Uterus (tissue), 3 donors: ENCODE measurements at regions not wholly inside any gene's neighbourhood (a gene's known extent, or its start where the extent isn't known, plus 50 kb on each side); places are given as distances from the start of the nearest gene placed in this dataset.

Experiments used
- DNase-seq, 2 donors: peaks; one replicate each; pipeline ENCODE4 v3.0.0-alpha.2; 2019 to 2020
- H3K27ac ChIP-seq, 2 donors: fragments of 200-600 bp; sonication (generic); 1 replicate in 1 of 2; 2 replicates in 1 of 2; pipeline ENCODE4 v1.5.1; 2016 to 2018
- H3K27me3 ChIP-seq, 2 donors: fragments of 200-600 bp; sonication (generic); one replicate each; pipeline ENCODE4 v1.5.1; 2018 to 2019; ENCODE audit warnings: control low read depth in 1 of 2
- H3K36me3 ChIP-seq, 2 donors: fragments of 200-600 bp; sonication (generic); one replicate each; pipeline ENCODE4 v1.5.1; 2019; ENCODE audit warnings: control low read depth in 1 of 2
- H3K4me1 ChIP-seq, 2 donors: fragments of 200-600 bp; sonication (generic); one replicate each; pipeline ENCODE4 v1.5.1; 2018 to 2019; ENCODE audit warnings: control low read depth in 1 of 2
- H3K4me3 ChIP-seq, 2 donors: fragments of 200-600 bp; sonication (generic); 1 replicate in 1 of 2; 2 replicates in 1 of 2; pipeline ENCODE4 v1.5.1; 2018 to 2019; ENCODE audit warnings: mild to moderate bottlenecking in 1 of 2
- H3K9me3 ChIP-seq, 2 donors: fragments of 200-600 bp; sonication (generic); one replicate each; pipeline ENCODE4 v1.5.1; 2019; ENCODE audit warnings: control low read depth in 1 of 2
- CTCF ChIP-seq, 4 experiments: fragments of 200-600 bp in 2 of 4; fragments of 450-650 bp in 2 of 4; sonication (generic) in 2 of 4; IDR thresholded peaks; one replicate each; pipeline ENCODE4 v1.5.1; 2016 to 2019; ENCODE audit warnings: antibody characterized with exemption in 4 of 4, mild to moderate bottlenecking in 2 of 4, moderate library complexity in 1 of 4
- POLR2A ChIP-seq, 2 donors: fragments of 450-650 bp; IDR thresholded peaks; one replicate each; pipeline ENCODE4 v1.6.1; 2016; ENCODE audit warnings: antibody characterized with exemption in 2 of 2, mild to moderate bottlenecking in 1 of 2, moderate library complexity in 1 of 2
- intact Hi-C: fragments of 100-400 bp; cut with DNase I; formaldehyde crosslinking; loops from one replicate; pipeline ENCODE4 v1.15.1; 2023; ENCODE audit warnings: low total_unique reads
- donor health status: DM: yes; HTN: yes; CAD: no.

- H3K4me1 ChIP-seq = peaks cover 0 to 5% of the 10 kb centered on the region in 2 donors
- H3K9me3 ChIP-seq = no peaks in the 10 kb centered on the region
- no peak overlapping the region for H3K27ac ChIP-seq
- DNase-seq = no peak
- TF ChIP-seq POLR2A (IDR thresholded peaks at IDR 0.05) (no peak), CTCF (IDR thresholded peaks at IDR 0.05) (no peak)
- no peak overlapping the region for H3K4me3 ChIP-seq
- H3K36me3 ChIP-seq = no peaks in the 10 kb centered on the region
- no peaks in the 10 kb centered on the region for H3K27me3 ChIP-seq
- intact Hi-C loops = no loop called here
Measured at GRCh38 chr2:215754546-215754945, 258.8 kb downstream of the MREG start.

- no peak for TF ChIP-seq CTCF (IDR thresholded peaks at IDR 0.05)
- TF ChIP-seq POLR2A (IDR thresholded peaks at IDR 0.05) = no peak
- no peak for DNase-seq
- intact Hi-C loops = no loop called here
- no peaks in the 10 kb centered on the region for H3K27me3 ChIP-seq
- peaks cover 0 to 9% of the 10 kb centered on the region in 2 donors for H3K4me1 ChIP-seq
- no peak overlapping the region for H3K4me3 ChIP-seq
- H3K27ac ChIP-seq = no peak overlapping the region
- no peaks in the 10 kb centered on the region for H3K9me3 ChIP-seq
- H3K36me3 ChIP-seq = no peaks in the 10 kb centered on the region
Measured at GRCh38 chr2:215753808-215754207, 259.5 kb downstream of the MREG start.

- Histone ChIP-seq H3K4me1 (peaks cover 0 to 9% of the 10 kb centered on the region in 2 donors), H3K36me3 (no peaks in the 10 kb centered on the region), H3K27me3 (no peaks in the 10 kb centered on the region), H3K4me3 (no peak overlapping the region), H3K9me3 (no peaks in the 10 kb centered on the region), H3K27ac (no peak overlapping the region)
- intact Hi-C loops = no loop called here
- no peak for TF ChIP-seq POLR2A (IDR thresholded peaks at IDR 0.05)
- no peak for TF ChIP-seq CTCF (IDR thresholded peaks at IDR 0.05)
- no peak for DNase-seq
Measured at GRCh38 chr2:215752991-215753390, 260.4 kb downstream of the MREG start.

GRCh38 chr2:215752436-215752835 lies 260.9 kb downstream of the MREG start:
- Histone ChIP-seq H3K9me3 (no peaks in the 10 kb centered on the region), H3K4me1 (peaks cover 0 to 9% of the 10 kb centered on the region in 2 donors), H3K27ac (no peak overlapping the region), H3K27me3 (no peaks in the 10 kb centered on the region), H3K36me3 (no peaks in the 10 kb centered on the region), H3K4me3 (no peak overlapping the region)
- intact Hi-C loops = no loop called here
- TF ChIP-seq CTCF (IDR thresholded peaks at IDR 0.05) (no peak), POLR2A (IDR thresholded peaks at IDR 0.05) (no peak)
- no peak for DNase-seq

GRCh38 chr2:215751911-215752272 lies 261.5 kb downstream of the MREG start:
- peaks cover 0 to 9% of the 10 kb centered on the region in 2 donors for H3K4me1 ChIP-seq
- H3K27me3 ChIP-seq = no peaks in the 10 kb centered on the region
- H3K9me3 ChIP-seq = no peaks in the 10 kb centered on the region
- no peak overlapping the region for H3K27ac ChIP-seq
- intact Hi-C loops = no loop called here
- no peak for TF ChIP-seq POLR2A (IDR thresholded peaks at IDR 0.05)
- TF ChIP-seq CTCF (IDR thresholded peaks at IDR 0.05) = no peak
- no peak for DNase-seq
- H3K36me3 ChIP-seq = no peaks in the 10 kb centered on the region
- no peak overlapping the region for H3K4me3 ChIP-seq
